ENCODE measurements at regions not wholly inside any gene's neighbourhood (a gene's known extent, or its start where the extent isn't known, plus 50 kb on each side); places are given as distances from the start of the nearest gene placed in this dataset.

DNA sequence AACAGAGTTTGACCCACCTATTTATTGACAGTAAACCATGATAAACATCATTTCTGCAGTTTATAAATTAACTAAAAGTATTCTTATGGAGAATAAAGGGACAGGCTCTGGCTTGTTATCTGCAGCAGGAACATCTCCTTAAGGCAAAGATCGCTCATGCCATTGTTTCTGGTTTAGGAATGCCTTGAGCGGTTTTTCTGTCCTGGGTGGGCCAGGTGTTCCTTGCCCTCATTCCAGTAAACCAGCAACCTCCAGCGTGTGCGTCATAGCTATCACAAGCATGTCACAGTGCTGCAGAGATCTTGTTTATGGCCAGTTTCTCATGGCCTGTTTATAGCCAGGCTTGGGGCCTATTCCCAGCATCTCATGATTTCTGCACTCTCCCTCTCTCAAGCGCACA, 521.7 kb downstream of the HINT1 start:
- 94% methylated on average over 5 of the region's 5 CpGs; no CpG with 5 or more reads in 1 of the 2 experiments for WGBS, 2 experiments (ENCODE audit: extremely low coverage in 1 of 2, insufficient coverage in 1 of 2, insufficient read length in 1 of 2, insufficient replicate concordance in 2 of 2, low coverage in 1 of 2, low lambda C conversion rate in 2 of 2, missing lambda C conversion rate in 1 of 2)
- TF ChIP-seq TCF12 (IDR thresholded peaks at IDR 0.05; ENCODE audit: low read depth, low read length): no peak
- no peak for TF ChIP-seq EZH2 (IDR thresholded peaks at IDR 0.05; ENCODE audit: low read depth, low read length, severe bottlenecking)
- TF ChIP-seq E2F6 (IDR thresholded peaks at IDR 0.05): no peak
- no peak for TF ChIP-seq KDM1A (IDR thresholded peaks at IDR 0.05; ENCODE audit: borderline replicate concordance, low read length)
- no peak for TF ChIP-seq PHF8 (conservative IDR thresholded peaks at IDR 0.05; ENCODE audit: low read depth, low read length)
- TF ChIP-seq RAD21 (IDR thresholded peaks at IDR 0.05 in 1 of 2, conservative IDR thresholded peaks at IDR 0.05 in 1 of 2; ENCODE audit: low read depth in 2 of 2, low read length in 2 of 2): no peak
- TF ChIP-seq RXRA (IDR thresholded peaks at IDR 0.05; ENCODE audit: insufficient read depth, low read depth, low read length): no peak
- no peak for TF ChIP-seq SUZ12 (IDR thresholded peaks at IDR 0.05; ENCODE audit: low read length)
- no peak for TF ChIP-seq CTBP2 (IDR thresholded peaks at IDR 0.05; ENCODE audit: borderline replicate concordance, insufficient read depth, insufficient read length, low read length)
- no peak for TF ChIP-seq EP300 (IDR thresholded peaks at IDR 0.05; ENCODE audit: borderline replicate concordance in 1 of 2, low read depth in 2 of 2, low read length in 2 of 2)
- TF ChIP-seq SIN3A (conservative IDR thresholded peaks at IDR 0.05 in 1 of 2, IDR thresholded peaks at IDR 0.05 in 1 of 2; ENCODE audit: low read depth in 1 of 2, low read length in 2 of 2): no peak
- TF ChIP-seq SP1 (IDR thresholded peaks at IDR 0.05; ENCODE audit: low read depth, low read length): no peak
- TF ChIP-seq RBBP5 (IDR thresholded peaks at IDR 0.05; ENCODE audit: borderline replicate concordance, low read depth, low read length): no peak

More for the DNA sequence above, 521.7 kb downstream of the HINT1 start:
- no peaks in the 10 kb centered on the region for H3K79me2 ChIP-seq (ENCODE audit: control insufficient read depth in 1 of 2, insufficient read depth in 2 of 2, low read length in 2 of 2)
- no peak overlapping the region for H2AFZ ChIP-seq (ENCODE audit: low read length)
- DNase-seq (ENCODE audit: low read depth in 1 of 2, low spot score in 2 of 2): no peak
- no peak overlapping the region for H3K18ac ChIP-seq (ENCODE audit: extremely low read depth, low read length)
- H2BK12ac ChIP-seq (ENCODE audit: low read depth, low read length): no peak overlapping the region
- H2BK20ac ChIP-seq (ENCODE audit: low read length): no peak overlapping the region
- peaks cover 20 to 26% of the 10 kb centered on the region in 2 experiments; a peak in 3 of 4 replicates for H3K9me3 ChIP-seq (ENCODE audit: insufficient read depth in 2 of 2, low read depth in 1 of 2, low read length in 1 of 2)
- no peak overlapping the region for H3K9ac ChIP-seq (replicated peaks in 1 of 4; ENCODE audit: extremely low read depth in 1 of 4, low read depth in 3 of 4, low read length in 3 of 4)
- POLR2A ChIA-PET (ENCODE audit: partially characterized antibody): no interaction called here
- no peak overlapping the region for H4K8ac ChIP-seq (ENCODE audit: extremely low read depth, insufficient read depth, low read length)
- no peaks in the 10 kb centered on the region for H3K79me1 ChIP-seq (ENCODE audit: low read depth, low read length)
- no peak overlapping the region for H2AK5ac ChIP-seq (ENCODE audit: low read depth, low read length)
- H2BK5ac ChIP-seq (ENCODE audit: low read depth, low read length): no peak overlapping the region
- H4K20me1 ChIP-seq (replicated peaks in 1 of 2; ENCODE audit: control insufficient read depth in 1 of 2, insufficient read depth in 2 of 2, low read length in 2 of 2): no peaks in the 10 kb centered on the region
- no peaks in the 10 kb centered on the region for H3K23me2 ChIP-seq (ENCODE audit: low read depth, low read length)
- no peak overlapping the region for H3K23ac ChIP-seq (ENCODE audit: insufficient read length)
- H3K14ac ChIP-seq (ENCODE audit: insufficient read length): no peak overlapping the region
- no peak overlapping the region for H4K91ac ChIP-seq (replicated peaks; ENCODE audit: insufficient read length, low read length)
- no peak overlapping the region for H3K56ac ChIP-seq (replicated peaks; ENCODE audit: insufficient read length, low read depth, low read length)
- no peak for FAIRE-seq
- H3K4me3 ChIP-seq (ENCODE audit: extremely low read depth in 1 of 4, insufficient read depth in 2 of 4, low read depth in 3 of 4, low read length in 4 of 4): no peak overlapping the region
- CTCF ChIA-PET (ENCODE audit: partially characterized antibody): interaction anchor here (1.1 kb wide), 1 partner anchor 106 kb away, joined by 3 read pairs; no protein-coding TSS in a partner anchor
- no peak overlapping the region for H3K4ac ChIP-seq (replicated peaks; ENCODE audit: insufficient read length, low read depth, low read length)
- H2BK120ac ChIP-seq (replicated peaks; ENCODE audit: low read depth, low read length): no peak overlapping the region
- H2BK15ac ChIP-seq (ENCODE audit: low read length): no peak overlapping the region
- no peaks in the 10 kb centered on the region for H3K36me3 ChIP-seq (ENCODE audit: control insufficient read depth in 2 of 4, insufficient read depth in 4 of 4, low read length in 3 of 4)
- H3K27ac ChIP-seq (ENCODE audit: low read depth, low read length): no peak overlapping the region
- H3K4me2 ChIP-seq (ENCODE audit: insufficient read depth in 1 of 2, low read depth in 2 of 2, low read length in 2 of 2): no peak overlapping the region
- no peaks in the 10 kb centered on the region for H3K27me3 ChIP-seq (replicated peaks in 1 of 4; ENCODE audit: control insufficient read depth in 3 of 4, extremely low read depth in 1 of 4, insufficient read depth in 3 of 4, low read length in 3 of 4)
- H3K4me1 ChIP-seq (replicated peaks in 1 of 4; ENCODE audit: control insufficient read depth in 3 of 4, insufficient read depth in 4 of 4, low read length in 3 of 4): no peaks in the 10 kb centered on the region
- no peak overlapping the region for H4K5ac ChIP-seq (ENCODE audit: insufficient read length, low read depth, low read length)

All from H1 (cell line).